ENCODE measurements at regions not wholly inside any gene's neighbourhood (a gene's known extent, or its start where the extent isn't known, plus 50 kb on each side); places are given as distances from the start of the nearest gene placed in this dataset.
"Not testable (repeated sequence)": the region's sequence is repeated elsewhere in the genome, so short reads cannot be mapped to it uniquely, and the experiment has no call there.

DNA sequence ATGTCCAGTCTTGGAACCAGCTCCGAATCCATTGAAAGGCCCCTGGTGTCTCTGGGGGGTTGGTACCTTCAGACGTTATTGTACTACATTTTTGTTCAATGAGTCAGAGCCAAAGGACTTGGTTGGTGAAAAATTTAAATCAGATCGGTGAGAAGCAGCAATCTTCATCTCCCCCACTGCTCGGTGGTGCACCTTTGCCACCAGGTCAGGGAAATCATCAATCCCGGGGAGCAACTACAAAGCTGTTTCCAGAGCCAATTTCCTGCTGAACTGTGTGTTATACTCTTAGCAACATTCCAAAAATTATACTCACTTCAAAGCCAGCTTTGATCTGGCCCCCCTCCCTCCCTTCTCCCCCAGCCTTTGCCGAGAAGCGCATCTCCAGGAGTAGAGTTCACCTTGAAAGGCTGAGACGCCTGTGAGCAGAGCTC lies 375.2 kb upstream of the WWC1 start:
- DNase-seq, result no peak

DNA sequence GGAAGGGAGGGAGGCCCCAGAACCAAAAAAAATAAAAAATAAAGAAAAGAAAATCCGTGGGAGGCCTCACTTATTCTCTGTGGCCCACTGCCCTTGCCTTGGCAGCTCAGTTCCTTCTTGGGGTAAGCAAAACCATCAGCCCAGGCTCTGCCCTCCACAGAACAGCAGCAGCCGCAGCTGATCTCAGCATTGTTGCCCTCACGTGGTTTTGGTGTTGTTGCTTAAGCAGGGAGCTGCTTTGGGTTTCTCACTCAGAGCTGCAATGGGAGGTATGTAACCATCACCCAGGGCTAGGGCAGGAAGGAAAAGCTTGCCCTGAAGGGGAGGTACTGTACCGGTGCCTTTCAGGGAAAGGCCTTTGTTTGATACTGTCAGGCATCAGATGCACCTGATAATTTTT lies 374.7 kb upstream of the WWC1 start:
- DNase-seq, result no peak

DNA sequence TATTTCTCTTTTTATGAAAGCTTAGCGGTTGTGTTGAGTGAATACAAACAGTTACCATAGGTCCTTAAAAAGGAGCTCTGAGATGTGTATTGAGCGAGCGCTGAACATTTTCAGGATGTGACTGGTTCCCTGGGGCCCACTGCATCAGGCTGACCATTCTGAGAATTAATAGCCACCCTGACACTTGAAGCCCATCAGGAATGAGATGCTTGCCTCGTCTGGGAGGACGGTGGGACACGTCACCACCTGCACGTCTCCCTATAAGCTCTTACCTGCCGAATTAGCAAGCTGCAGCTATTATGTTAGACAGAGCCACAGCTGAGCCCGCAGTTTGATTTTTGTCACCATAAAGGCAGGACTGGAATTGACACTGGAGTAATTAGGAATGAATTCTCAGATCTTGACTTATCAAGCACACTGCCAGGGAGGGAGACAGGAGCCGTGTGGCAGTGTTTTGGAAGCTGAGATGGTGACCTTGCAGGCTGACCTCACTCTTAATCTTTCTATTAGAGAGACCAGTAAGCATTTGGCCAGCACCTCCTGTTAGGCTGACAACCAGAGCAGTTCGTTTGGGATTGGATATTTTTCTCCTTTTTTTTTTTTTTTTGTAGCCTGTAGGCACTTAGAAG lies 373.1 kb upstream of the WWC1 start:
- DNase-seq, result no peak

DNA sequence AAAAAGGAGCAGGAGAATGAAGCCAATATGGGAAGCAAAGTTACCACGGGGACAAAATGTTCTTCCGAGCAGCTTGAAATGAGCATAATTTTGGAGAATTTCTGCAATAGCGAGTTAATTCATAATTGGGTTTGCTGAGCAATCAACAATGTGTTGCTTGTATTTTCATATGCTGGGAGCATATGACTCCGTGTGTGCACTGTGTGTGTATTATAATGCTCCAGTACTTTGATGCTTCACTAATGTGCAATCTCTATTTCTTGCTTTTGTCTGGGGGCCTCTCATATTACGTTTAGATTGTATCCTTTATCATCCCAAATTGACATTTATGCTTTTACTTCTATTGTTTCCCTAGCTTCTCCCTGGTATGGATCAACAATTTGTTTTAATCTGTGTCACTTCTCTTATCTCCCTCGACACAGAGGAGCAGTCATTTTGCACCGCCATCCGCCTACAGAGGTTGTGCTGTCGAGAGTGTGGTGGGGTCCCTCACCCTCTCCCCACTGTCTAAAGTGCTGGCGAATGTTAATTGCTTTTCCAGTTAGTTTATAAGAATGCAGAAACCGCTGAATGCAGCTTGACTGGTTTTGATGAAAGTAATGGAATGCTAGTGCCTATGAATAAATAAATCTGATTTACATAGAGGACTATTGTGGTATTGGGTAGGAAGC lies 372.5 kb upstream of the WWC1 start:
- no peak for DNase-seq

DNA sequence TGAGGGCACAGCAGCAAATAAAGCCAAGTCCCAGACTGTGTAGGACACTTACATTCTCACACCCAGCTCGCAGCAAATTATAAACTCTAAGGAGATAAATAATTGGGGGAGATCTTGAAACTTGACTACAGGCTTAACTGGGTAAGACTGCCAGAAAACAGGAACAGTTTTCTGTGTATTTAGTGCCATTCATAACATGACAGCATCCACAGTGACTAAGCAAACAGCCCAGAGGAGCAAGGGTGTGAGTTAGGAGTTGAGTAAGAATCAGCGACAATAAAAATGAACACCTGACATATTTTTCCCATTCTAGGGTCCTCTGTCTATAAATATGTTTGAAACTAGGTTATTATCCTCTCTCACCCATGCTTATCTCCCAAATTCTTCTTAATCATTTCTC lies 370.9 kb upstream of the WWC1 start:
- DNase-seq, result no peak

DNA sequence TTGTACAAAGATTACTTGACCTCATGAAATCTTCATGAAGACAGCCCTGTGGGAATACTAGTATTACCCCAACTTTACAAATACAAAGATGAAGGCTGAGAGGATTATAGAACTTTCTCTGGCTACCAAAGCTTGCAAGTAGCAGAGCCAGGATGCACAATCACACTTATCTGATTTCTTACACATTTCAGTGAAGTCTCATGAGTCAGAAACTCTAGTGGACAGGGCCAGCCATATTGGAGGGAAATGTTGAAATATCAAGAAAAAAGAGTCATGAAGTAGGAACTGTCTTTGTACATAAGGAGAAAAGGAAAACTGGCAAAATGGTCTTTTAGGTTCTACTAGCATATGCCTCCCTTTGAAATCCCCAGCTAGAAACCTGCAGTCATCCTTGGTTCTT lies 369.6 kb upstream of the WWC1 start:
- no peak for DNase-seq

DNA sequence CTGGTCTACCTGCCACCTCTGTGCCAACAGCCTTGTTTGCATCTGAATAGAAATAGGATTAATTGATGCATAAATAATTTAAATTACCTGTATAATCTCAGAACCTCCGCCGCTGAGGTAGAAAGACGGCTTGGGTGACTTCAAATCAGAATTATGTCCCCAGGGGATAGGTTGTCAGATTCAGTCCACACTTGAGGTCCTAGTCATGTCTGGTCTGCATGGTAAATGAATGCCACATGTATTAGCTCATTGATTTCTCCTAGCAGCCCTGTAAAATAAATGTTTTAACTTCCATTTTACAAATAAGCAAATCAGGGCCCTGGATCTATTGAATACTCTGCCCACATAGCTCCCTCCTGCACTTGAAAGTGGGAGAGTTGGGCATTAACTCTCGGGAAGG lies 368.0 kb upstream of the WWC1 start:
- DNase-seq, result no peak

DNA sequence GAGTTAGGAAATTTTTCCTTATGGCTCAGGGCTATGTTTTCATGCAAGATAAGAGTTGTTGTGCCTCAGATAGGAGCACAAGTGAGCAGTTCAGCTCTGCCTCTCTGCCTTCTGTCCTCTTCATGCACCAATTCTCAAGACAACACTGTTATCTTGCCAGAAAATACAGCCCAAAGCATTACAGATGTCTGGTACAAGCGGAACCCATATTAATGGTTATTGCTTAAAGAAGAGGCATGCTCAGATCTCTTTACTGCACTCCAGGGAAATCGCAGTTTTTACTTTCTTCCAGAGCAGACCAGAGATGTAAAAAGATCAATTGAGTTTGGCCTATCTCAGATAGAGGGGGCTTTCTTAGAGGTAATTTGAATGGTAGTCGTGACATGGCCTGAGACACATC lies 361.6 kb upstream of the WWC1 start:
- no peak for DNase-seq

DNA sequence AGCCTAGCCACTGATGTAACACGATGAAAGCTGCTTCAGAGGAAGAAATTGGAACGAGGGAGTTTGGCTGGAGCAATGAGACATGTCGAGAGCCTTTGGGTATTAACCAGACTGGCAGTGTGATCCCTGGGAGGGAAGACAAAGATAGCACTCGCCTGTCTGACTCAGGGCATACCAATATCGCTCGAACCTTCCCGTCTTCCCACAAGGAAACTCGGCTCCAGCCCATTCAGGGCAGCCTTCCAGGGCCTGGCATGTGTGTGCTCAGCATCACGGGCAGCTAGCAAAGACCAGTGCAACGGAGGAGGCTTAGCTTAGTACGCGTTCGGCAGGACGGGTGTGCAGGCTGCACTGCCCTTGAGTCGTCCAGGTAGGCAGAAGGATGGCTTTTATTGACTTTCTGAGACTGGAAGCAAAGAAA lies 356.9 kb upstream of the WWC1 start:
- no peak for DNase-seq

DNA sequence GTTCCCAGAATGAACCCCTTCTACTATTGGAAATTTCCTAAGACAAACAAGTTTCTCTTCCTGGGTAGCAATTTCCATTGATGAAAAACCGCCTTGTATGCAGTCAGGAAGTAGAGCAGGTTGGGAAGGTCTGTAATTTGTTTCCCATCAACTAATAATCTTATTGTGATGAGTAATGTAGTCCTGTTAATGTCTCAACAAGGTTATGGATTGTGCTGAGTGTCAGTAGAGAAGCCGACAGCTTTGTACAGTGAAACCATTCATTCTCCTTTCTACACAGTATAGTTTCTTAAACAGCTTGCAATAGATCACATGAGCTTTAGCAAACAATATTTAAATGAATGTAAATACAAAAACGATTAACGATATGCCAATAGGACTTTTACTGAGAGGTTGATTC lies 355.4 kb upstream of the WWC1 start:
- DNase-seq, result no peak

DNA sequence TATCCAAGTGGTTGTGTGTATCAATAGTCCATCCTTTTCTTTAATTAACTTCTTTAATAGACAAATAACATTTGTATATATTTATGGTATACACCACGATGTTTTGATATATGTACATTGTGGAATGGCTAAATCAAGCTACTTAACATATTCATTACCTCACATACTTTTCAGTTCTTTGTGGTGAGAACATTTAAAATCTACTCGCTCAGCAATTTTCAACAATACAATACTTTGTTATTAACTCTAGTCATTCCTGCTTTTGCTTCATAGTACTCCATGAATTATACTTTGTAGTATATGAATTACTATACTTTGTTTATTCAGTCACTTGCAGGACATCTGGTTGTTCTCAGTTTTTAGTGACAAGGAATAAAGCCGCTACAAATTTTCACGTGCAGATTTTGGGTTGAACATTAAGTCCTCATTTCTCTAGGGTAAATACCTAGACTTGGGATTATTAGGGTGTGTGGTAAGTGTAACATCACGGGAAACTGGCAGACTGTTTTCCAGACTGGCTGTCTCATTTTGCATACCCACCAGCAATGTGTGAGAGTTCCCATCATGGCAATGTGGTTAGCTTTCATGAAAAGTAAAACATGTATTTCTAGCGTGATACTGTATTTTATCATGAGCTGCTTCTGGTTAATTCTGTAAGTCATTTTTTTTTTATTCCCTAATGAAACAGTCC lies 354.4 kb upstream of the WWC1 start:
- DNase-seq, result no peak

DNA sequence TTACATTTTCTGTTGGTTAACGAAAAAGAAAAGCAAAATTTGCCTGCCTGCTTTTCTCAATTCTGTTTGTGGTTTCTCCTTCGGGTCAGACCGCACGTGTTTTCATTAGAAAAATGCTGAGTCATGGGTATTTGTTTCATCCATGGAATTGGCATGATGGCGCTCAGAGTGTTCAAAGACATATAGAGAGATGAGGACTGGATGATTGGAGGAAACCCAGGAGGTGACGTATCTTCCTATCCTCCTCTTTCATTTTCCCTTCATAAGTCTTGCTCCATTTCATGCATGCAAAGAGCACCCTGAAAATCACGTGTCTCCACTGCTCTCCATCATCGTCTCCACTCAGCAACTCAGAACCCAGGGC lies 353.8 kb upstream of the WWC1 start:
- no peak for DNase-seq

DNA sequence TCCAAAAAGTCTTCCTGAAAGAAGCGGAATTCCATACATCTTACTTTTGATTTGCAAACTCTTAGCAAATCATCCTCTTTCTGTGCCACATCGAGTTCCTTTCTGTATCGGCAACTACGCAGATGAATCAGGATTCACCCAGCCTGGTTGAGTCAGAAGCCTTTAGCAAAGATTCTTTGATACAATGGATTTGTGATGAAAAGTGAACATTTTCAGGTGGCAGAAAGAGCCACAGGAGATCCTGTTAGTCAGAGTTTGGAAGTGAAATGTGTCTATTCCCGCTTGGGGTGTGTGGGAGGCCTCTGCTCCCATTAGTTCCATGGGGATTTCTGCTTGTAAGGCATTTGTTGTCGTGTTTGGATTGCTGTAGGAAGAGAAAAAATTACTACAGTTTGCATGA lies 351.8 kb upstream of the WWC1 start:
- no peak for DNase-seq

DNA sequence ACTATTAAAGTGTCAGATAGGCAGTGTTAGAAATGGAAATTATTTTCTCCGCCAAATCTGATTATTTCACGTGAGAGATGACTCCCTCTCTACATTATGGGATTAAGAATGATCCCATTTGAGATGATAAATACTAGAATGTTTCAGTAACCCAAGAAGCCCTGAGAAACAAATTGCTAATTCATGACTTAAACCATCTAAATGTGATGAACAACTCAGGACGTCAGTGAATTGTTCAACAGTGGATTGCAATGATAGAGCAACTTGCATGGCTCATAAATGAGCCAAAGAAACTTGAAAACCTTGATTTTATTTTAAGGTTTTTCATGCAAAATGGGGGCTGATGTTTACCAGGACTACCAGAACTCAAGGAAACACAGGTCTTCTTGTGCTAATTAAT lies 350.5 kb upstream of the WWC1 start:
- DNase-seq, result no peak

DNA sequence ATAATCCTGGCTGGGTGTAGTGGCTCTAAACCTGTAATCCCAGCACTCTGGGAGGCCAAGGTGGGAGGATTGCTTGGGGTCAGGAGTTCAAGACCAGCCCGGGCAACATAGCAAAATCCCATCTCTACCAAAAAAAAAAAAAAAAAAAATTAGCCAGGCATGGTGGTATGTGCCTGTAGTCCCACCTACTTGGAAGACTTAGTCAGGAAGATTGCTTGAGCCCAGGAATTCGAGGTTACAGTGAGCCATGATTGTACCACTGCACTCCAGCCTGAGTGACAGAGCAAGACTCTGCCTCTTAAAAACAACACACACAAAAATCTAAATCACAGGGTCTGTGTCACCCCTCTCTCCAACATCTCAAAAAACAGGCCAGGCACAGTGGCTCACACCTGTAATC lies 349.9 kb upstream of the WWC1 start:
- DNase-seq, result not testable (repeated sequence)

DNA sequence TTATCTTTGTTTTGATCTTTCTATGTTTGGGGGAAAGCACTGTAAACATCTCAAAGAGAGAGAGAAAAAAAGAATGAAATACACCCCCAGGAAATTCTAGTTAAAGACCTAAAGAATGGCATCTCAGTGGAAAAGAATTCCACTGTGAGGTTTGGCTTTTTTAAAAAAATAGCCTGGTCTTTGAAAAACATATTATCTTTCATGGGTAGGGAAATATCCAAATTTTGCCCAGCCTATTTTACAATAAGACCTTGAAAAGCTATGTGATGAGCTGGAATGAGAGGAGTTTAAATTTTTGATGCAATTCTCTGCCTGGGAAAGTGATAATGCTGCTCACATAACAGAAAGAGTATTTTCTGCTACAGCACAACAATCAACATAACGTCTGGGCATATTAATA lies 348.1 kb upstream of the WWC1 start:
- no peak for DNase-seq

DNA sequence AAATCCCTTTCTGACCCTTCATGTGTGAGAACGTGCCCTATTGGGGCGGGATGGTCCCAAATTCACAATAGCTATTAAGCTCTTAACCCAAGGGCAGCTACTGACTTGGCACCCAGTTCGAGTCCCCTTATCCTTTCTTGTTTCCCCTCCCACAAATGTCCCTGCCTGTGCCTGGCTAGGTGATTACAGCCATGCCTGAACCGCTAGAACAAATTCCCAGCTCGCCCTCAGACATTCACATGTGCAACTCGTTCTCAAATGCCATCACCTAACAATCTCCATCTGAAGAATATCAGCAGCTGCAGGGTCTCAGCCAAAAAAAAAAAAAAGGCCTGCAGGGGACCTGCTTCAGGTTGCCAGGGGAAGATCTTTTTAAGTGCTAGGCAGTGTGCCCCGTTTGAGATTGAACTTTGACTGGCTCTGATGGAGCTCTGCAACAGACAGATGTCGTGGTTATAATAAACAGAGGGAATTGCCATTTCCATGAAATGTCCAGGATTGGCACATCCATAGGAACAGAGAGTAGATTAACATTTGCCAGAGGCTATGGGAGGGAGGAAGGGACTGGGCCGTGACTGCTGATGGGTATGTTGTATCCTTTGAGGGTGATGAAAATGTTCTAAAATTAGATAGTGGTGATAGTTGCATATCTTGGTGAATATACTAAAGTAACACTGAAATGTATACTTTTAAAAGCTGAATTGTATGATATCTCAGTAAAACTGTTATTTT lies 347.2 kb upstream of the WWC1 start:
- no peak for DNase-seq

DNA sequence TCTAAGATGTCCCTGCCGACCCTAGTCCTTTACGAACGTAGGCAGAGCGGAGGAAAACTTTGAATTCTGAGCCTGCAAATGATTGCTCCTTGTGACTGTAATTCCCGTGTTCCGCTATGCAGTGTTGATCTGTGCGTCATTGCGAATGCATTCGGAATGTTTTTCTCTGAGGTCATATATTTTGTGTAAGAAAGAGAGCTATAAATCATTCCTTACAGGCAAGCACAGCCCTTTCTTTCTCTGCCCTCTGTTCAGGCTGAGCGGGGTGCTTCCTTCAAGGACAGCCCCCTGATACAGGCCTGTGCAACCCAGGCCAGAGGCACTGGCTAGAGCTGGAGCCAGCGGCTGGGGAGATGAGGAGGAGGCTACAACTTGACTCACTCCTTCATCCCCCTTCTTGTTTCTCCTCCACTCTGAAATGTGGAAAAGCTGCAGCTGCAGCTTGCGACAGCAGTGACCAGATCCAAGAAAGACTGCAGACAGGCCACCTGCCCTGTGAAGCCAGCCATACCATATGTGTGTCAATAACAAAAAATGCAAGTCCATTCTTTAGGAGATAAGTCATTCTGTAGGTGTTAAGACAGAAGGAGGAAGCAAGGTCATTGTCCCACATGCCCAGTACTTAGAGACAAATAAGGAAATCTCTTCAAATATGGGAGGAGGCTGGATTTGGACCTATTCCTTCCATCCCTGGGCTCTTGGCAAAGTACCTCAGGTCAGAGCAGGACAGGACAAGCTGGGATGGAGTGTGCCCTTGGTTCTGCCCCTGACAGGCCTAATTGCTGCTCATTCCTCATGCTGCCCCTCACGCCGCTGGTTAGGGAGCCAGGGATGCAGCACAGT lies 345.7 kb upstream of the WWC1 start:
- DNase-seq, result no peak

DNA sequence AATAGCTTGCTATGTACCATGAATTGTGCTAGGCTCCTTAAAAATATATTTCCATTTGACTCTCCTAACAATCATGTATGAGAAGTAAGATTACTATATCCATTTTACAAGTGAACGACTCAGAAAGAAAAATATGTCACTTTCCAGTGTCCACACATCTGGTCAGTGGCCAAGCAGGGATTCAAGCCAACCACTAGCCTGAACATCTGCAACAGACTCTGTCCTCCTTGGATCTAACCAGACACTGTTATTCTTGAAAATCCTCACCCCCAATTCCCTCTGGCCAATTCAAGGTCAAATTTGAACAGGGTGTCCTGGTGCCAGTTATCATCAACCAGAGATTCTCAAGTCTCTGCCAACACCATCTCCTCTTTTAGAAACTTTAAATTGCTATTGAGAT lies 344.1 kb upstream of the WWC1 start:
- no peak for DNase-seq

DNA sequence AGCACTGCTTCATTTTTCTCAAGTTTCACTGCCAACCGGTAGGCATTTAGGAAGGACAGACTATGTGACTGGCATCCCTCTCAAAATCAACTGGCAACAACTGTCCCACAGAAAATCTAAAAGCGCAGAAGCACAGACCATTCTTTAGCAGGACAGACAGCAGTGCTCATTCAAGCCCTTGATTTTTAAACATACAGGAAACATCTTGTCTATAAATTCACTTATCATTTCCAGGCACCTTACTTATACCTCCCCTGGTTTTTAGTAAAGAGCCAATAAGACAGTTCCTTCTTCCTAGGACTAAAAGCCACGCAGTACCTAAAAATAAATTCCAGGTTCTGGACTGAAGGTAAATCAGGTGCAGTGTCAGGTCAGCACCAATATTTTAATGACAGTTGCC lies 343.2 kb upstream of the WWC1 start:
- no peak for DNase-seq

DNA sequence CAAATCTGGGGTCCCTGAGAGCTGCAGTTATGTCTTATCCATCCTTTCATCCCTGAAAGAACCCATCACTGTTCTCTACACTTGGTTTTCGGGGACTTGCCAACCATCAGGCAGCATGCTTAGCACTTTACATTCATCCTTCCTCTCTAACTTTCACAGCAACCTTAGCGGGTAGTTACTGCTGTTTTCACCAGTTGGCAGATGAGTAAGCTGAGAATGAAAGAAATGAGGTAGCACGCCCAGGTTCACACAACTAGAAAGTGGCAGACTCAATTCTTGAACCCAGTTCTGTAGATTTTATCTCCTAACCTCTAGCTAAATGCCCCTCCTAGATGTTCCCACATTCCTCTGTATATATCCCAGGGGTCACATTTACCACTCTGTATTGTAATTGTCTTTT lies 342.0 kb upstream of the WWC1 start:
- no peak for DNase-seq

DNA sequence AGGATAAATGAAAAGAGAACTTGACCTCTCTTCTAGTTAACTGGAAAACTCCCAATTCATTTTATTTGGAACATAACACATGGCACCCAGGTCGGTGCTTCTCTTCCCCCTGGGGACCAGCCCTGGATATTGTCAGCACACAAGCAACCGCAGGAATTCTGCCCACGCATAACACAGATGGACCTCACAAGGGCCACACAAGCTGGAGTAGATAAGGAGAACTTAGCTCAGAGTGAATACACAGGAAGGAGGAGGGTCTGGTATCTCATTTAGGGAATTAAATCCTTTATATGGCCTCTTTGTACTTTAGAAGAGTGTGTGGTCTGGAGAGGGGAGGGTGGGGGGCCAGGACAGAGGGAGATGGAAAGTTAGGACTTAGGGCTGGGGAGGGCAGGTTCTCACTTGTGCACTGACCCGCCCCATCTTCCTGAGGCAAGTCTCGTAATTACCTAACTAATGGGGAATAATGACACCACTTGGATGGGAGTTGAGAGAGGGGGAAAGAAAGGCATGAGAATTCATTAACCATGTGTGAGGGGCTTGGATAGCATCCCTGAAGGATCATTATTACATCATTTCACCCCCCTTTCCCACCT lies 341.2 kb upstream of the WWC1 start:
- no peak for DNase-seq

DNA sequence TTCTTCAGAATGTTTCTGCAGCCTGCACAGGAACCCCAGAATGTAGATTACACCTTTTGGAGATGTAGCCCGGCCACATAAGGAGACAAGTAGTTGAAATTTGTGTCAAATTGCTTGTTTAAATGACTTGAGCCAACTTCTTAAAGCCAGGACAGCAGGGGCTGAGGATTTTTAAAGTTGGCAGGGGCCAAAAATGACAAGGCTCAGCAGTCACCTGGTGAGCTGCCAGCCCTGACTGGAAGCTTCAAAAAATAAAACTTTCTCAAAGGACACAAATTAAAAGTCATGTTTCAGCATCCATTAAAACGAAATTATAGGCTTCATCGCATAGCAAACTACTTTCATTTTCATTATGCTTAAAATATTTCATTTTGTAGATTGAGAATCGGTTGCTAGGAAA lies 340.3 kb upstream of the WWC1 start:
- no peak for DNase-seq

All from CD4-positive, alpha-beta T cell treated with Interleukin-6 for 4 hours (primary cell).